ENCODE measurements at regions not wholly inside any gene's neighbourhood (a gene's known extent, or its start where the extent isn't known, plus 50 kb on each side); places are given as distances from the start of the nearest gene placed in this dataset.

- TF ChIP-seq, protein P1, sequence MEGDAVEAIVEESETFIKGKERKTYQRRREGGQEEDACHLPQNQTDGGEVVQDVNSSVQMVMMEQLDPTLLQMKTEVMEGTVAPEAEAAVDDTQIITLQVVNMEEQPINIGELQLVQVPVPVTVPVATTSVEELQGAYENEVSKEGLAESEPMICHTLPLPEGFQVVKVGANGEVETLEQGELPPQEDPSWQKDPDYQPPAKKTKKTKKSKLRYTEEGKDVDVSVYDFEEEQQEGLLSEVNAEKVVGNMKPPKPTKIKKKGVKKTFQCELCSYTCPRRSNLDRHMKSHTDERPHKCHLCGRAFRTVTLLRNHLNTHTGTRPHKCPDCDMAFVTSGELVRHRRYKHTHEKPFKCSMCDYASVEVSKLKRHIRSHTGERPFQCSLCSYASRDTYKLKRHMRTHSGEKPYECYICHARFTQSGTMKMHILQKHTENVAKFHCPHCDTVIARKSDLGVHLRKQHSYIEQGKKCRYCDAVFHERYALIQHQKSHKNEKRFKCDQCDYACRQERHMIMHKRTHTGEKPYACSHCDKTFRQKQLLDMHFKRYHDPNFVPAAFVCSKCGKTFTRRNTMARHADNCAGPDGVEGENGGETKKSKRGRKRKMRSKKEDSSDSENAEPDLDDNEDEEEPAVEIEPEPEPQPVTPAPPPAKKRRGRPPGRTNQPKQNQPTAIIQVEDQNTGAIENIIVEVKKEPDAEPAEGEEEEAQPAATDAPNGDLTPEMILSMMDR (IDR thresholded peaks at IDR 0.05): no peak
- no peak for TF ChIP-seq POLR2AphosphoS5 (IDR thresholded peaks at IDR 0.05)
Observed at GRCh38 chr17:68658999-68659780, 58.0 kb upstream of the FAM20A start.

Data from stomach (tissue), 4 donors.